Fibroblast of the aortic adventitia (primary cell): ENCODE measurements at regions not wholly inside any gene's neighbourhood (a gene's known extent, or its start where the extent isn't known, plus 50 kb on each side); places are given as distances from the start of the nearest gene placed in this dataset.

Experiments used
- DNase-seq: peaks from one replicate; pipeline ENCODE4 v3.0.0-alpha.2; 2010; ENCODE audit warnings: low read depth
- H3K4me3 ChIP-seq: 2 replicates; pipeline ENCODE4 v1.5.1; 2011; ENCODE audit warnings: low read depth, mild to moderate bottlenecking, control low read depth, low read length, moderate library complexity
- CTCF ChIP-seq: IDR thresholded peaks from 2 replicates; pipeline ENCODE4 v1.5.1; 2011; ENCODE audit warnings: mild to moderate bottlenecking, low read length, control low read depth, inconsistent platforms; ENCODE audit not compliant: insufficient read depth

DNA sequence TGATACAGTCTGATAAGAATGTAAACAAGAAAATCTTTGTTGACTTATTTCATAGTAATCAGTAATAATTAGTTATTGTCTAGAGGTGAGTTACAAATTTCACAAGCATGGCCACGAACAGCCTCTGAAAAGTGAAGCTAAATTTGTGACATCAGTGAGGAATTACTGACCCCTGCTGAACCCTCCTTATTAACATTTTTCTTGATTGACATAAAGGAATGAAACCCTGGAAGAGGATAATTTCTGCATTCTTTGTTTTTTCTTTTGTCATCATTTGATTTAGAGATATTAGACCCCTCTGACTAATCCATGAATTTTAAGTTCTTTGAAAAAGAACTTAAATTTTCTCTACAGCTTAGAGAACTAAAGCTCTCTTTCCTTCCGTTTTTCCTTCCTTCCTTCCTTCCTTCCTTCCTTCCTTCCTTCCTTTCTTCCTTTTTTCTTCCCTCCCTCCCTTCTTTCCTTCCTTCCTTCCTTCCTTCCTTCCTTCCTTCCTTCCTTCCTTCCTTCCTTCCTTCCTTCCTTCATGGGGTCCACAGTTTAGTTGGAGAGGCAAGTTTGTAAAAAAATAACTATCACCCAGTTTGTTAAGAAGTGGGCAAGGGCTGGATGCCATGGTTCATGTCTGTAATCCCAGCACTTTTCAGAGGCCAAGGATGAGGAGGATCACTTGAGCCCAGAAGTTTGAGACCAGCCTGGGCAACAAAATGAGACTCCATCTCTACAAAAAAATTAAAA, 387.0 kb downstream of the MTX2 start:
- TF ChIP-seq CTCF, result no peak
- no peak overlapping the region for H3K4me3 ChIP-seq

DNA sequence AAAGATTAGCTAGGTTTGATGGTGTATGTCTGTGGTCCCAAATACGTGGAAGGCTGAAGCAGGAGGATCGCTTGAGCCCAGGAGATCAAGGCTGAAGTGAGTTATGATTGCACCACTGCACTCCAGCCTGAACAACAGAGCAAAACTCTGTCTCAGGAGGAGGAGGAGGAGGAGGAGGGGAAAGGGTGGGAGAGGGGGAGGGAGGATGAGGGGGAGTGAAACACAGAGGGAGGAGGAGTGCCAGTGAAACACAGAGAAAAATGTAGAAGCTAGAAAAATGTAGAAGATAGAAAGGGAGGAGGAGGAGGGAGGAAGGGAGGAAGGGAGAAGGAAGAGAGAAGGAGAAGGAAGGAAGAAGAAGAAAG, 387.5 kb downstream of the MTX2 start:
- no peak for DNase-seq
- TF ChIP-seq CTCF, result no peak
- H3K4me3 ChIP-seq, result no peak overlapping the region

More for the DNA sequence above, 387.0 kb downstream of the MTX2 start:
- DNase-seq, result no peak

DNA sequence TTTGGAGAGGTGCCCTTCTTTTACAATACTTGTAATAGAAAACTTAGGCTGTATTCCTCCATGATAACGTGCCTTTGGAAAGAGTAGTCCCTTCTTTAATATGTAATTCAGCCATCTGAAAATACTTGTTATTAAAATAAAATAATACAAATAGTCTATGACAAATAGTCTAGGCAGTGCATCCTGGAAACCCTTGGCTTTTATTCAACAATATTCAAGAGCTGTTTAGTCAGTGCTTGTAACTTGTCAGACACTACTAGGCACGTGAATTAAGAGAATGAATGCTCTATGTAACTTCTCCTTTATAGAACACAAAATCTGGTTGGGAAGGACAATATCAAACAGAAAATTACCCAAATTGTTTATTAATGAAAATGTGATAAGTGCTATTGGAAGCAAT, 388.2 kb downstream of the MTX2 start:
- H3K4me3 ChIP-seq, result no peak overlapping the region
- DNase-seq, result no peak
- no peak for TF ChIP-seq CTCF

DNA sequence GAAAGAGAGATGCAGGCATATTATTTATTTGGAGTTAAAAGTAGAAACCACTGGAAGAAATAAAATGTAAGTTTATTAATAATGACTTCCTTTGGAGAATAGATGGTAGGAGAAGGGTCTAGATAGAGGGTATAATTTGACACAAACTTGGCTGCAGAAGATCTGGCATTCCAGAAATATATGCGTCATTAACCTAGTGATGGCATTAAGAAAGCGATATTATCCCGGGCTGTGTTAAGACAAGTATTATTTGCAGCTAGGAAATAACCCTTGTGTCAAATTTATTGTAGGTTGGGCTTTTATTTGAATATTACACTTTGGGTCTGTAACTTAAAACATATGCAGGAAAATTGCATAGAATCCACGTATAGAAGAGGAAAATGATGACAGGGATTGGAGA, 389.5 kb downstream of the MTX2 start:
- no peak for TF ChIP-seq CTCF
- H3K4me3 ChIP-seq, result no peak overlapping the region
- DNase-seq, result no peak

- no peak for TF ChIP-seq CTCF
- no peak overlapping the region for H3K4me3 ChIP-seq
- DNase-seq, result no peak
Measured at GRCh38 chr2:176662753-176663152, 393.5 kb downstream of the MTX2 start.

GRCh38 chr2:176664478-176664877, 395.2 kb downstream of the MTX2 start:
- no peak overlapping the region for H3K4me3 ChIP-seq
- DNase-seq, result no peak
- no peak for TF ChIP-seq CTCF

DNA sequence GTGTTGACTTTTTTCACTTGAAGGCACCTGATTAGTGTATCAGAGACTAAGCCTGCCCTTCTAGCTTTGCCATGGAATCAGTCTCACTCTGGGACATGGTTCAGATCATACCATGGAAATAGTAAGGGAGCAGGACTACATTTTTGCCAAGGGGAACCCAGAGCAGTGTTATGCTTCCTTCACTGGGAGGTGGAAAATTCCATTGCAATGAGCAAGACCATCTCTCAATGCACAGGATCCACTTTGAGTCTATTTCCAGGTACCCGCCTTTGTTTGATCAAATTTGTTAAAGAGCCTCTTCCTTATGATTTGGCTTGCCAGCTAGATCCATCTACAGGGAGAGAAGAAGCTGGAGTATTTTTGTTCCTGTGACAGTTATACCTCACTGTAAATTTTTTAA, 395.8 kb downstream of the MTX2 start:
- no peak overlapping the region for H3K4me3 ChIP-seq
- DNase-seq, result no peak
- TF ChIP-seq CTCF, result no peak
